ENCODE measurements at regions not wholly inside any gene's neighbourhood (a gene's known extent, or its start where the extent isn't known, plus 50 kb on each side); places are given as distances from the start of the nearest gene placed in this dataset.

DNA sequence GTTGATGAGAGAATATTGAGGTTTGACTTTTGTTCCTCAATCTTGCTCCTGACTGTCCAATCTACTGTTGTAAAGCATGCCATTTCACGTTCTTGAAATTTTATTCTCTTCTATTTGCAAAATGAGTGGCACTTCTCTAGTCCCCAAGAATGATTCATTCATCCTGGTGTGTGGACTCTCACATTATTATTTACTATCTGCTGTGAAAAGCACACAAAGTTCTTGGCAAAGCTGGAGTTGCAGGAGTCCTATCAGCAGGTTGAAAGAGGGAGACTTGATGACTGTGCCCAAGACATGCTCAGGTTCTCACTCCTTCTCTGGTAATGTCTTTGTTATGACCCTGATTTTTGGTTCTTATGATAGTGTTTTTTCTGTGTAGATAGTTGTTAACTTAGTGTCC, 382.6 kb downstream of the DMRTA1 start:
- in situ Hi-C loops (cut with MboI; ENCODE audit: low sequenced_read_pairs): no loop called here
- Histone ChIP-seq H2AFZ (replicated peaks; ENCODE audit: low read length, poor library complexity) (no peak overlapping the region), H3K9me3 (ENCODE audit: control insufficient read depth, insufficient read depth, low read length) (0 out of 2 replicates have a peak, but pooled peaks cover 1% of the 10 kb centered on the region), H2BK20ac (ENCODE audit: low read depth, low read length) (no peak overlapping the region), H3K9me1 (ENCODE audit: insufficient read depth, low read length) (no peaks in the 10 kb centered on the region), H4K91ac (ENCODE audit: insufficient read depth, low read depth, low read length) (no peak overlapping the region), H4K5ac (ENCODE audit: low read depth, low read length) (no peak overlapping the region), H3K18ac (ENCODE audit: low read depth, low read length) (no peak overlapping the region), H3K4me1 (ENCODE audit: control insufficient read depth, insufficient read depth, low read length) (no peaks in the 10 kb centered on the region), H4K20me1 (ENCODE audit: insufficient read depth, low read length) (no peaks in the 10 kb centered on the region), H3K9ac (ENCODE audit: low read depth, low read length) (no peak overlapping the region), H2AK5ac (ENCODE audit: low read depth, low read length) (no peak overlapping the region), H3K27me3 (ENCODE audit: control insufficient read depth, insufficient read depth, low read length) (no peaks in the 10 kb centered on the region), H3K79me1 (ENCODE audit: low read depth in 1 of 2, low read length in 2 of 2) (no peaks in the 10 kb centered on the region), H3K4ac (ENCODE audit: low read depth, low read length) (no peak overlapping the region), H2AK9ac (replicated peaks; ENCODE audit: low read depth, low read length, poor library complexity) (no peak overlapping the region), H3K56ac (ENCODE audit: extremely low read depth, insufficient read depth, low read length) (no peak overlapping the region), H3K14ac (replicated peaks; ENCODE audit: low read depth, low read length) (no peak overlapping the region), H3K23ac (ENCODE audit: low read depth, low read length) (no peak overlapping the region), H3K27ac (ENCODE audit: insufficient read depth, low read length) (no peak overlapping the region), H2BK5ac (ENCODE audit: low read depth, low read length, poor library complexity, severe bottlenecking) (no peak overlapping the region), H3K36me3 (ENCODE audit: control insufficient read depth, insufficient read depth, low read length) (no peaks in the 10 kb centered on the region), H2BK120ac (ENCODE audit: low read depth, low read length) (no peak overlapping the region), H3K4me3 (ENCODE audit: insufficient read depth, low read depth, low read length) (no peak overlapping the region), H3K4me2 (ENCODE audit: low read depth, low read length) (no peak overlapping the region), H2BK15ac (ENCODE audit: low read depth, low read length) (no peak overlapping the region), H4K8ac (ENCODE audit: low read depth in 2 of 2, low read length in 2 of 2) (no peak overlapping the region)
- dilution Hi-C loops (cut with HindIII; ENCODE audit: low sequenced_read_pairs, unreplicated experiment): no loop called here
- intact Hi-C loops (cut with micrococcal nuclease): no loop called here
- no TSS peak for BruUV-seq (replicated peaks)
- no CpG with 5 or more reads among the region's 1 CpG for WGBS, 2 experiments (ENCODE audit: extremely low coverage in 2 of 2, insufficient read length in 1 of 2)
- DNase-seq (no peak), ATAC-seq (ENCODE audit: low read depth) (no peak)
- ChIA-PET CTCF (no interaction called here), POLR2A (ENCODE audit: unreplicated experiment) (no interaction called here)
- TF ChIP-seq POLR2A (IDR thresholded peaks at IDR 0.05; ENCODE audit: low read depth, low read length) (no peak), SMC3 (IDR thresholded peaks at IDR 0.05; ENCODE audit: low read depth, low read length) (no peak), NFE2L2 (IDR thresholded peaks at IDR 0.05; ENCODE audit: low read depth, low read length) (no peak), BHLHE40 (IDR thresholded peaks at IDR 0.05; ENCODE audit: low read depth, low read length) (no peak), USF2 (IDR thresholded peaks at IDR 0.05; ENCODE audit: low read depth, low read length) (no peak), CEBPB (IDR thresholded peaks at IDR 0.05; ENCODE audit: low read depth, low read length) (no peak), MAFK (IDR thresholded peaks at IDR 0.05; ENCODE audit: low read depth, low read length) (no peak), CTCF (conservative IDR thresholded peaks at IDR 0.05; ENCODE audit: low read depth, low read length) (no peak), MAZ (IDR thresholded peaks at IDR 0.05; ENCODE audit: borderline replicate concordance, low read depth, low read length) (no peak), MXI1 (IDR thresholded peaks at IDR 0.05; ENCODE audit: borderline replicate concordance, low read depth, low read length) (no peak), RFX5 (IDR thresholded peaks at IDR 0.05; ENCODE audit: low read depth, low read length) (no peak), RAD21 (IDR thresholded peaks at IDR 0.05; ENCODE audit: low read length) (no peak), RCOR1 (IDR thresholded peaks at IDR 0.05; ENCODE audit: insufficient replicate concordance, low read length) (no peak), CHD1 (IDR thresholded peaks at IDR 0.05; ENCODE audit: low read depth, low read length) (no peak)
- TF ChIP-seq, protein P1, sequence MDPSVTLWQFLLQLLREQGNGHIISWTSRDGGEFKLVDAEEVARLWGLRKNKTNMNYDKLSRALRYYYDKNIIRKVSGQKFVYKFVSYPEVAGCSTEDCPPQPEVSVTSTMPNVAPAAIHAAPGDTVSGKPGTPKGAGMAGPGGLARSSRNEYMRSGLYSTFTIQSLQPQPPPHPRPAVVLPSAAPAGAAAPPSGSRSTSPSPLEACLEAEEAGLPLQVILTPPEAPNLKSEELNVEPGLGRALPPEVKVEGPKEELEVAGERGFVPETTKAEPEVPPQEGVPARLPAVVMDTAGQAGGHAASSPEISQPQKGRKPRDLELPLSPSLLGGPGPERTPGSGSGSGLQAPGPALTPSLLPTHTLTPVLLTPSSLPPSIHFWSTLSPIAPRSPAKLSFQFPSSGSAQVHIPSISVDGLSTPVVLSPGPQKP (IDR thresholded peaks at IDR 0.05; ENCODE audit: borderline replicate concordance, low read depth, low read length): no peak

All from IMR-90 (cell line).